Jurkat, Clone E6-1 (cell line): ENCODE measurements at regions not wholly inside any gene's neighbourhood (a gene's known extent, or its start where the extent isn't known, plus 50 kb on each side); places are given as distances from the start of the nearest gene placed in this dataset.
"Not testable (repeated sequence)": the region's sequence is repeated elsewhere in the genome, so short reads cannot be mapped to it uniquely, and the experiment has no call there.

ENCODE experiments used
- DNase-seq: peaks from one replicate; pipeline ENCODE4 v3.0.0-alpha.2; 2011; ENCODE audit warnings: low read depth, low spot score
- H3K4me3 ChIP-seq: 2 replicates; pipeline ENCODE4 v1.5.1; 2011; ENCODE audit warnings: mild to moderate bottlenecking, low read length, control low read depth, moderate library complexity

GRCh38 chr16:72473631-72474030 lies 301.7 kb upstream of the PMFBP1 start:
- H3K4me3 ChIP-seq = no peak overlapping the region
- DNase-seq = no peak

GRCh38 chr16:72471317-72471924 lies 299.5 kb upstream of the PMFBP1 start:
- DNase-seq = no peak
- no peak overlapping the region for H3K4me3 ChIP-seq

GRCh38 chr16:72470541-72470940 lies 298.6 kb upstream of the PMFBP1 start:
- H3K4me3 ChIP-seq = no peak overlapping the region
- no peak for DNase-seq

- no peak overlapping the region for H3K4me3 ChIP-seq
- DNase-seq = no peak
Observed at GRCh38 chr16:72469932-72470331, 298.0 kb upstream of the PMFBP1 start.

GRCh38 chr16:72468582-72468981 lies 296.6 kb upstream of the PMFBP1 start:
- no peak for DNase-seq
- no peak overlapping the region for H3K4me3 ChIP-seq

GRCh38 chr16:72467157-72467759 lies 295.3 kb upstream of the PMFBP1 start:
- peak; percentile 43 for DNase-seq
- no peak overlapping the region for H3K4me3 ChIP-seq

- H3K4me3 ChIP-seq = no peak overlapping the region
- no peak for DNase-seq
Observed at GRCh38 chr16:72464597-72465368, 292.8 kb upstream of the PMFBP1 start.

- H3K4me3 ChIP-seq = no peak overlapping the region
- no peak for DNase-seq
Observed at GRCh38 chr16:72464052-72464451, 292.1 kb upstream of the PMFBP1 start.

GRCh38 chr16:72458035-72458434 lies 286.1 kb upstream of the PMFBP1 start:
- no peak overlapping the region for H3K4me3 ChIP-seq
- DNase-seq = no peak

GRCh38 chr16:72457243-72457940 lies 285.4 kb upstream of the PMFBP1 start:
- H3K4me3 ChIP-seq = no peak overlapping the region
- DNase-seq = no peak

GRCh38 chr16:72455743-72456659 lies 284.0 kb upstream of the PMFBP1 start:
- DNase-seq = peak; percentile 3
- H3K4me3 ChIP-seq = no peak overlapping the region

- not testable (repeated sequence) for H3K4me3 ChIP-seq, DNase-seq
Observed at GRCh38 chr16:72453856-72454255, 281.9 kb upstream of the PMFBP1 start.

- no peak for DNase-seq
Observed at GRCh38 chr16:72444696-72445095, 272.7 kb upstream of the PMFBP1 start.

GRCh38 chr16:72443809-72444208 lies 271.9 kb upstream of the PMFBP1 start:
- H3K4me3 ChIP-seq = no peak overlapping the region
- DNase-seq = no peak

More at GRCh38 chr16:72444696-72445095, 272.7 kb upstream of the PMFBP1 start:
- no peak overlapping the region for H3K4me3 ChIP-seq

- H3K4me3 ChIP-seq = no peak overlapping the region
- DNase-seq = no peak
Observed at GRCh38 chr16:72442385-72443158, 270.6 kb upstream of the PMFBP1 start.

- no peak for DNase-seq
- H3K4me3 ChIP-seq = no peak overlapping the region
Observed at GRCh38 chr16:72437891-72438290, 265.9 kb upstream of the PMFBP1 start.

- no peak overlapping the region for H3K4me3 ChIP-seq
- no peak for DNase-seq
Observed at GRCh38 chr16:72434159-72434558, 262.2 kb upstream of the PMFBP1 start.

- DNase-seq = no peak
Observed at GRCh38 chr16:72430121-72430520, 258.2 kb upstream of the PMFBP1 start.

More at GRCh38 chr16:72430121-72430520, 258.2 kb upstream of the PMFBP1 start:
- no peak overlapping the region for H3K4me3 ChIP-seq
